GM12875 (cell line): ENCODE measurements at regions not wholly inside any gene's neighbourhood (a gene's known extent, or its start where the extent isn't known, plus 50 kb on each side); places are given as distances from the start of the nearest gene placed in this dataset.

ENCODE experiments used
- H3K4me3 ChIP-seq: one replicate; pipeline ENCODE4 v1.5.1; 2011; ENCODE audit warnings: low read depth, low read length, control low read depth
- TF ChIP-seq, protein P1 (sequence below): IDR thresholded peaks from 2 replicates; pipeline ENCODE4 v1.5.1; 2011; ENCODE audit warnings: low read depth, mild to moderate bottlenecking, control low read depth, inconsistent platforms, low read length, moderate library complexity, borderline replicate concordance; ENCODE audit not compliant: insufficient read depth

DNA sequence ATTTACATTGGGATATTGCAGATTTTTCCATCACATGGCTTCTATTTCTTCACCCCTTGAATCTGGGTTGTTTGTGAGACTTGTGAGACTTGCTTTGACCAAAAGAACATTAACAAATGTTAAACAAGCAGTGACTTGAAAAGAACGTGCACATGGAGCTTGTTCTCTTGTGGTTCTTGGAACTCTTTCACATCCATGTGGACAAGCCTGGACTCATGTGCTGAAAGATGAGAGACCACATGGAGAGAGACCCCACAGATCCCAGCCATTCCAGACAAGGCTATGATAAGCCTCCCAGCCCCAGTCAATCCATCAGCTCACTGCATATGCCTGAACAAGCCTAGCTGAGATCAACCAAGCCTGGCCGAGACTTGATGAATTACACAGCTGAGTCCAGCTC is 1365.7 kb upstream of the GJE1 start:
- H3K4me3 ChIP-seq: no peak overlapping the region
- TF ChIP-seq, protein P1, sequence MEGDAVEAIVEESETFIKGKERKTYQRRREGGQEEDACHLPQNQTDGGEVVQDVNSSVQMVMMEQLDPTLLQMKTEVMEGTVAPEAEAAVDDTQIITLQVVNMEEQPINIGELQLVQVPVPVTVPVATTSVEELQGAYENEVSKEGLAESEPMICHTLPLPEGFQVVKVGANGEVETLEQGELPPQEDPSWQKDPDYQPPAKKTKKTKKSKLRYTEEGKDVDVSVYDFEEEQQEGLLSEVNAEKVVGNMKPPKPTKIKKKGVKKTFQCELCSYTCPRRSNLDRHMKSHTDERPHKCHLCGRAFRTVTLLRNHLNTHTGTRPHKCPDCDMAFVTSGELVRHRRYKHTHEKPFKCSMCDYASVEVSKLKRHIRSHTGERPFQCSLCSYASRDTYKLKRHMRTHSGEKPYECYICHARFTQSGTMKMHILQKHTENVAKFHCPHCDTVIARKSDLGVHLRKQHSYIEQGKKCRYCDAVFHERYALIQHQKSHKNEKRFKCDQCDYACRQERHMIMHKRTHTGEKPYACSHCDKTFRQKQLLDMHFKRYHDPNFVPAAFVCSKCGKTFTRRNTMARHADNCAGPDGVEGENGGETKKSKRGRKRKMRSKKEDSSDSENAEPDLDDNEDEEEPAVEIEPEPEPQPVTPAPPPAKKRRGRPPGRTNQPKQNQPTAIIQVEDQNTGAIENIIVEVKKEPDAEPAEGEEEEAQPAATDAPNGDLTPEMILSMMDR: no peak

DNA sequence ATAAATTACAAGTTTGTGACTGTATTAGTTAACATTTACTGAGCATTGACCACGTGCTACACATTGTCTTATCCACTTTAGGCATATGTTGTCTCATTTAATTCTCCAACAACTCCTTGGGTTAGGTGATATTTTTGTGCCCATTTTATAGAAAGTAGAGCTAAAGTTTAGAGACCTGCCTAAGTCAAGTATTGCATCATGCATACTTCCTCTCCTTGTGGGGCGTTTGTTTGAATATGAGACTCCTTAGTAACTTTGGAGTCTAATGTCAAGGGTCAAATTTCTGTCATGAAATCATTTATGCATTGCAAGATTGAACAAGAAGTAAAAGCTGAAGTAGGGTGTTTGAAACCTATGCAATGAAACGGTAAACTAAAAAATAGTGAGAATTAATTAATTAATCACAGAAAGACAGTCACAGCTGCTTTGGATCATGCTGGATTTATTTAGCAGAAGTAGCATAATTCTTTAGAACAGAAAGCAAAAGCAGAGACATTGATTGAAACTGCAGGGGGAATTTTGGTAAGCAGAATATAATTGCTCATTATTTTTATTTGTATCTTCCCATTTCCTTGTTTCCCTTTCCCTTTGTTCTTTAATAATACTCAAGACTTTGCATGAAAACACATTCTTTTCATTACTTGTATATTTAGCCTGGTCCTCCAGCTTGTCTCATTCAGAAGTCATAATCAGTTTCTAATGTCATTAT is 1374.4 kb upstream of the GJE1 start:
- no peak overlapping the region for H3K4me3 ChIP-seq
- TF ChIP-seq, protein P1: no peak

DNA sequence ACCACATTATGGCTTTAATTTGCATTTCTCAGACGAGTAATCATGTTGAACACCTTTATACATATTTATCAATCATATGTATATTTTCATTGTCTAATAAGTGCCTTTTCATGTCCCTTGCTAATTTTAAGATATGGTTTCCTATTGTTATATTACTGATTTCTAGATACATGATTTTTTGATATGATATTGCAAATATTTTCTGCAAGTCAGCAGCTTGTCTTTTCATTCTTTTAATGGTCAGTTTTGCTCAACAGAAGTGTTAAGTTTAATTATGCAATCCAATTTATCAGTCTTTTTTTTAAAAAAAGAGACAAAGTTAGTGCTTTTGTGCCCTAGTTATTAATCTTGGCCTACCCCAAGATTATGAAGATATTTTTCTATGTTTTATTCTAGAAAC is 1377.8 kb upstream of the CITED2 start:
- TF ChIP-seq, protein P1: no peak

DNA sequence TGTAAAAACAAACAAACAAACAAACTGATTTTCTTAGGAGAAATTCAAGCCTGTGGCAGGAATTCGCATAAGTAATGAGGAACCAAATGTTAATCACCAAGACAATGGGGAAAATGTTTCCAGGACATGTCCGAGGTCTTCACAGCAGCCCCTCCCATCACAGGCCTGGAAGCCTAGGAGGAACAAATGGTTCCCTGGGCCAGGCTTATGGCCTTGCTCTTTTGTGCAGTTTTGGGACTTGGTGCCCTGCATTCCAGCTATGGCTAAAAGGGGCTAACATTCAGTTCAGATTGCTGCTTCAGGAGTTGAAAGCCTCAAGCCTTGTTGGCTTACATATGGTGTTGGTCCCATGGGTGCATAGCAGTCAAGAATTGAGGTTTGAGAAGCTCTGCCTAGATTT is 1372.7 kb upstream of the CITED2 start:
- H3K4me3 ChIP-seq: no peak overlapping the region
- TF ChIP-seq, protein P1: no peak

More for the DNA sequence above, 1377.8 kb upstream of the CITED2 start:
- no peak overlapping the region for H3K4me3 ChIP-seq

DNA sequence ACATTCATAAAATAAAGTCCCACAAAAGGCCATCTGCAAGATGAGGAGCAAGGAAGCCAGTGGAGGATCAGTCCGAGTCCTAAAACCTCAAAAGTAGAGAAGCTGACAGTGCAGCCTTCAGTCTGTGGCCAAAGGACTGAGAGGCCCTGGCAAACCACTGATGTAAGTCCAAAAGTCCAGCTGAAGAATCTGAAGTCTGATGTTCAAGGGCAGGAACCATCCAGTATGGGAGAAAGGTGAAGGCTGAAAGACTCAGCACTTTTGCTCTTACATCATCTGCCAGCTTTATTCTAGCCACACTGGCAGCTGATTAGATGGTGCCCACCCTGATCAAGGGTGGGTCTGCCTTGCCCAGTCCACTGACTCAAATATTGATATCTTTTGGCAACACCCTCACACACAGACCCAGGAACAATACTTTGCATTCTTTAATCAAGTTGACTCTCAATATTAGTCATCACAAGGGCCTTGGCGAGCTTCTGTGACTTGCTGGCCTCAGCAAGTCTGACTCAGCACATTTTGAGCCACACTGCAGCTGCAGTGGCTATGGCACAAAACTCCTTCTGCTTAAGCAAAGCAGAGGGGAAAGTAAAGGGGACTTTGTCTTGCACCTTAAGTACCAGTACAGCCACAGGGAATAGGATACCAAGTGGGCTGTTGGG is 1370.3 kb upstream of the CITED2 start:
- TF ChIP-seq, protein P1: no peak
- H3K4me3 ChIP-seq: no peak overlapping the region

DNA sequence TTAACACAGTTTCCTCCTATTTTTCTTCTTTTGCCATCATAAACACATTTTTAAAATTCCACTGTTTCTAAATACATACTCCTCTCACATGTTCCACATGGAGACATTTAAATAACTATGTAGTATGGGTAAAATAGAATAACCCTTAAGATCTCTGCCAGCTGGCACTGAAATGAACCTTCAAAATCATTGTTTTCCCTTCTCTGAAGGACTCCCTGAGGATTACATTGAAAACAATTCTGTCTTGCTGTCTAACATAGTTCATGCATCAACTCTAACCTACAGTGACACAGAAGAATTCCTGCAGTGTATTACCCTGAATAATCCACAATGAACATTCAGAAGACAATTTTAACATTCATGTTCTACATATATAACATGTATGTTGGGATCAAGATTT is 1361.8 kb upstream of the CITED2 start:
- TF ChIP-seq, protein P1: no peak
- no peak overlapping the region for H3K4me3 ChIP-seq

DNA sequence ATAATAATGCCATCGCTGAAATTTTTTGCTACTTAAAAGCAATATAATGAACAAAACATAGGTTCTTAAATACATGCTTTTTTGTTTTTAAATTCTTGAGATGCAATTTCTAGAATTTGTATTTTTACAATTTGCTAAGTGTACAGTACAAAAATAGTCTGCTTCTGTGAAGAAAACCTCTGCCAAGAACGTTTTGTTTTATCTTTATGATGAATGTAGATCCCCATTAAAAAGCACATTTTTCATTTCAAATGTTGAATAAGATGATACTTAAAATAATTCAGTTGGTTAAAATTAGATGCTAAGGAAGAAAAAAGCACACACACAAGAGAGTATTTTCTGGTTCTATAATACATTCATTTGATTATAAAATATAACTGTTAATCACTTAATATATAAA is 1358.5 kb upstream of the CITED2 start:
- TF ChIP-seq, protein P1: no peak
- no peak overlapping the region for H3K4me3 ChIP-seq
